Left lung (tissue), 4 donors: ENCODE measurements at regions not wholly inside any gene's neighbourhood (a gene's known extent, or its start where the extent isn't known, plus 50 kb on each side); places are given as distances from the start of the nearest gene placed in this dataset.

ENCODE experiments used
- ATAC-seq: fragments of 200-7000 bp; cut with Tn5 transposase; one replicate; pipeline ENCODE4 v1.9.1; 2020; ENCODE audit warnings: moderate library complexity
- DNase-seq, 4 donors: peaks; one replicate each; pipeline ENCODE4 v3.0.0-alpha.2; 2013 to 2020
- H3K27ac ChIP-seq, 2 donors: fragments of 200-600 bp; sonication (generic) in 1 of 2; one replicate each; pipeline versions ENCODE4 v1.5.0 to v1.8.0; 2020 to 2021
- H3K27me3 ChIP-seq, 2 donors: fragments of 200-600 bp; sonication (generic) in 1 of 2; one replicate each; pipeline versions ENCODE4 v1.5.0 to v1.8.0; 2020 to 2021
- H3K36me3 ChIP-seq, 2 donors: fragments of 200-600 bp; sonication (generic) in 1 of 2; one replicate each; pipeline versions ENCODE4 v1.5.0 to v1.8.0; 2020 to 2021
- H3K4me1 ChIP-seq, 2 donors: fragments of 200-600 bp; one replicate each; pipeline ENCODE4 v1.8.0; 2021
- H3K4me3 ChIP-seq, 2 donors: fragments of 200-600 bp; sonication (generic) in 1 of 2; one replicate each; pipeline versions ENCODE4 v1.5.0 to v1.8.0; 2020 to 2021; ENCODE audit warnings: mild to moderate bottlenecking in 1 of 2
- H3K9me3 ChIP-seq, 2 donors: fragments of 200-600 bp; sonication (generic) in 1 of 2; one replicate each; pipeline versions ENCODE4 v1.5.0 to v1.8.0; 2020 to 2021
- intact Hi-C, 2 donors: fragments of 100-400 bp; cut with DNase I; formaldehyde crosslinking; loops; one replicate each; pipeline versions ENCODE4 v1.11.2 to v1.14.2; 2022
- TF ChIP-seq, protein P1 (sequence below), 2 donors: fragments of 200-600 bp; sonication (generic) in 1 of 2; IDR thresholded peaks; one replicate each; pipeline versions ENCODE4 v1.5.0 to v1.8.0; 2021; ENCODE audit warnings: antibody characterized with exemption in 2 of 2
- donor health status: DM: no; HTN: yes; CAD: no.
- donor health status: DM: no; HTN: no; CAD: no.

DNA sequence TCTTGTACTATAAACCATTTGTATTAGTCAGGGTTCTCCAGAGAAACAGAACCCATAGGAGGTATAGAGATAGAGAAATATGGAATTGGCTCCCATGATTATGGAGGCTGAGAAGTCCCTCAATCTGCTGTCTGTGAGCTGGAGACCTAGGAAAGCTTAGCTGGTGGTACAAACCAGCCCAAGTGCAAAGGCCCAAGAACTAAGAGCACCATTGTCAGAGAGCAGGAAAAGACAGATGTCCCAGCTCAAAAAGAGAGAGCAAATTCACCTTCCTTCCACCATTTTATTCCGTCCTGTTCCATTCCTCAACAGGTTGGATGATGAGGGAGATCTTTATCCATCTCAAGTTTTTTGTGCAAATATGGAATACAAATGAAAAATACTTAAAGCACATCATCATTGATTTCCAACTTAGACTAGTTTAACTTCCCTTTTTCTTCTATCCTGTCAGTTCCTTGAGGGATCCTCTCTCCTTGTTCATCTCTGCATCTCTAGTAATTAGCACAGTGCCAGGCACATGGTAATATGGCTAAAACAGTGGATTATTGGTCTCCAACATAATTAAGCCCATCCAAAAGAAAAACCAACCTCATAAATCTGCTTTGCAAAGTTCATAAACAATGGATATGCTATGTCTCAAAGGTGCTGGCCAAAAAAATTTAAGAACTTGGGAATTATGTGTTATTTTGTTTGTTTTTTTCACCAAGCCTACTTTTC is 83.1 kb upstream of the PIK3CG start:
- no peaks in the 10 kb centered on the region for H3K27me3 ChIP-seq
- H3K4me1 ChIP-seq, result no peaks in the 10 kb centered on the region
- no peak overlapping the region for H3K27ac ChIP-seq
- H3K4me3 ChIP-seq, result no peak overlapping the region
- ATAC-seq (no peak), DNase-seq (no peak)
- TF ChIP-seq, protein P1, sequence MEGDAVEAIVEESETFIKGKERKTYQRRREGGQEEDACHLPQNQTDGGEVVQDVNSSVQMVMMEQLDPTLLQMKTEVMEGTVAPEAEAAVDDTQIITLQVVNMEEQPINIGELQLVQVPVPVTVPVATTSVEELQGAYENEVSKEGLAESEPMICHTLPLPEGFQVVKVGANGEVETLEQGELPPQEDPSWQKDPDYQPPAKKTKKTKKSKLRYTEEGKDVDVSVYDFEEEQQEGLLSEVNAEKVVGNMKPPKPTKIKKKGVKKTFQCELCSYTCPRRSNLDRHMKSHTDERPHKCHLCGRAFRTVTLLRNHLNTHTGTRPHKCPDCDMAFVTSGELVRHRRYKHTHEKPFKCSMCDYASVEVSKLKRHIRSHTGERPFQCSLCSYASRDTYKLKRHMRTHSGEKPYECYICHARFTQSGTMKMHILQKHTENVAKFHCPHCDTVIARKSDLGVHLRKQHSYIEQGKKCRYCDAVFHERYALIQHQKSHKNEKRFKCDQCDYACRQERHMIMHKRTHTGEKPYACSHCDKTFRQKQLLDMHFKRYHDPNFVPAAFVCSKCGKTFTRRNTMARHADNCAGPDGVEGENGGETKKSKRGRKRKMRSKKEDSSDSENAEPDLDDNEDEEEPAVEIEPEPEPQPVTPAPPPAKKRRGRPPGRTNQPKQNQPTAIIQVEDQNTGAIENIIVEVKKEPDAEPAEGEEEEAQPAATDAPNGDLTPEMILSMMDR (IDR thresholded peaks at IDR 0.05), result no peak
- no peaks in the 10 kb centered on the region for H3K36me3 ChIP-seq
- intact Hi-C loops, result no loop called here
- no peaks in the 10 kb centered on the region for H3K9me3 ChIP-seq

DNA sequence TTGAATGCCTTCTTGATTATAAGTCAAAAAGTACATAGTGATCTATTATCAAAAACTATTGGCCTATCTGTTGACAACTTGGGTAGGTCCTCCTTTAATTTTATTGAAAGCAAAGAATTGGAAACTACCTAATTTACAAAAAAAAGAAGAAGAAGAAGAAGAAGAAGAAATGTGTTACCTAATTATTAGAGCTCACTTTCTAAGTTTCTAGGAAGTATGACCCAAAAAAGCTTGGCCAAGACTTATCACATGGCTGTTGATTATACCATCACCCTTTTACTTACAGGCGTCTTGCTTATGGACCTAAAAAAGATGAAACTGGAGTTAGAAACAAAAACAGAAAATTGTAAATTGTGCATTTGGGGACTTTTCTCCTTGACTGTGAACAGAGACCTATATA is 81.8 kb upstream of the PIK3CG start:
- H3K27me3 ChIP-seq, result no peaks in the 10 kb centered on the region
- H3K4me1 ChIP-seq, result no peaks in the 10 kb centered on the region
- H3K9me3 ChIP-seq, result no peaks in the 10 kb centered on the region
- H3K36me3 ChIP-seq, result no peaks in the 10 kb centered on the region
- H3K27ac ChIP-seq, result no peak overlapping the region
- intact Hi-C loops, result no loop called here
- DNase-seq (no peak), ATAC-seq (no peak)
- TF ChIP-seq, protein P1 (IDR thresholded peaks at IDR 0.05), result no peak
- no peak overlapping the region for H3K4me3 ChIP-seq

DNA sequence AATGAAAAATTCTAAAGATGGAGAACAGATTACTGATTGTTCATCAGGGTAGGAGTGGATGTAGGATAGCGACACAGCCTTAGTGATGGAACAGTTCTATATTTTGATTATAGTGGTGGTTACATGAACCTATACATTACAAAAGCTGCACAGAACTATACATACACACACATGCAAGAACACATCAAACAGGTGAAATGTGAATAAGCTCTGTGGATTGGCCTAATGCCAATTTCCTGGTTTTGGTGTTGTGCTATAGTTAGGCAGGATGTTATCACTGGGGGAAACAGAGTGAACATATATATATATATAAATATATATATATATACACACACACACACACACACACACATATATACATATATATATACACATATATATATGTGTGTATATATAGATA is 76.4 kb upstream of the PIK3CG start:
- Histone ChIP-seq H3K36me3 (no peaks in the 10 kb centered on the region), H3K27ac (no peak overlapping the region), H3K4me1 (no peaks in the 10 kb centered on the region), H3K9me3 (no peaks in the 10 kb centered on the region), H3K4me3 (no peak overlapping the region), H3K27me3 (no peaks in the 10 kb centered on the region)
- intact Hi-C loops, result no loop called here
- DNase-seq (no peak), ATAC-seq (no peak)
- TF ChIP-seq, protein P1 (IDR thresholded peaks at IDR 0.05), result no peak

DNA sequence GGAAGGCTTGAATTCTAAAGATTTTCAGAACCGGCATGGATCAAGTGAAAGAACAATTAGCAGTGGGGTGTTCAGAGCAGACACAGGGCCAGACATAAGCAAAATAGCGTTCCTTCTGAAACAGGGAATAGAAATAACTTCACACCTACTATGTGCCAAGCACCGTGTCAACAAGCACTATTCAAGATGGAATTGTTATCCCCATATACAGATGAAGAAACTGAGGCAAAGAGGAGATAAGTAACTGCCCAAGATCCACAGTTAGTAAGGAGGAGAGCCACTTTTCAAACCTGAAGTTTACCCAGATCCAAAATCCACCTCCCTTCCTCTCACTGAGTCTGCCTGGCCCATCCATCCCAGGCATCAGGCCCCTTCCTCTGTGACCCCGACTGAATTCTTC is 73.6 kb upstream of the PIK3CG start:
- H3K36me3 ChIP-seq, result no peaks in the 10 kb centered on the region
- no peaks in the 10 kb centered on the region for H3K4me1 ChIP-seq
- no peaks in the 10 kb centered on the region for H3K27me3 ChIP-seq
- H3K4me3 ChIP-seq, result no peak overlapping the region
- H3K9me3 ChIP-seq, result no peaks in the 10 kb centered on the region
- intact Hi-C loops, result no loop called here
- no peak overlapping the region for H3K27ac ChIP-seq
- TF ChIP-seq, protein P1 (IDR thresholded peaks at IDR 0.05), result no peak
- DNase-seq (no peak), ATAC-seq (no peak)

DNA sequence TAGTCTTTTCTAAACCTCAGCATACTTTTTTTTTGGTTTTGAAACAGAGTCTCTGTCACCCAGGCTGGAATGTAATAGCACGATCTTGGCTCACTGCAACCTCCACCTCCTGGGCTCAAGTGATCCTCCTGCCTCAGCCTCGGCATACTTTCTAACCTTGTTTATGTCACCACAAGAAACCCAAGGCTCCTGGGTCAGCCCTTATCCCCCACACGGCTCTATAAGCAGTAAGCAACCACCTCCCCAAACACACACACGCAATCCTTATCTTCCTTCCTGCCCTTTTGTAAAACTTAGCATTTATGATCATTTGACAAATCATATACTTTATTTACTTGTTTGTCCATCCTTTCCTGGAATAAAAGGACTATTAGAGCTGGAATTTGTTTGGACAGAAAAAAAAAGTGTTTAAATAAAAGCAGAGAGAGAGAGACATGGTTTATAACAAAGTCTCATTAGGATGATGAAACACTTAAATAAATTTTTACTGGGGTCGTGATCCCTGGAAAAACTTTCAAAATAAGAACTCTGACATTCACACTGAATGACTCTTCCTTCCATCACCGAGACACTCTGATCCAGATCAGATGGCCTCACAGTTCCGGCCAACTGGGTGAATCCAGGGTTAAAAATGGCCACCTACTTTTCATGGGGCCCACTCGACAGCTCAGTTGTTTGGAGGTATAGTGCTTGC is 72.7 kb upstream of the PIK3CG start:
- DNase-seq (no peak), ATAC-seq (no peak)
- no peaks in the 10 kb centered on the region for H3K9me3 ChIP-seq
- intact Hi-C loops, result no loop called here
- no peaks in the 10 kb centered on the region for H3K4me1 ChIP-seq
- H3K27me3 ChIP-seq, result no peaks in the 10 kb centered on the region
- no peaks in the 10 kb centered on the region for H3K36me3 ChIP-seq
- H3K4me3 ChIP-seq, result no peak overlapping the region
- TF ChIP-seq, protein P1 (IDR thresholded peaks at IDR 0.05), result no peak
- no peak overlapping the region for H3K27ac ChIP-seq
